Activated naive CD4-positive, alpha-beta T cell treated with anti-CD3 and anti-CD28 coated beads for 36 hours (primary cell): ENCODE measurements at regions not wholly inside any gene's neighbourhood (a gene's known extent, or its start where the extent isn't known, plus 50 kb on each side); places are given as distances from the start of the nearest gene placed in this dataset.

Source experiments
- CTCF ChIA-PET: fragments of 350-600 bp; sonication (Branson Sonifier 250); formaldehyde crosslinking; loops from one replicate; lab custom pipeline; 2021; ENCODE audit warnings: antibody characterized with exemption; lab: Charles Lee
- DNase-seq: peaks from one replicate; pipeline ENCODE4 v3.0.0-alpha.2; 2020
- H3K27ac Mint-ChIP-seq: one replicate; pipeline ENCODE4 v1.8.0; 2021; ENCODE audit warnings: mild to moderate bottlenecking, mixed read lengths
- H3K27me3 Mint-ChIP-seq: one replicate; pipeline ENCODE4 v1.8.0; 2021; ENCODE audit warnings: low read depth, mixed read lengths
- H3K36me3 Mint-ChIP-seq: one replicate; pipeline ENCODE4 v1.8.0; 2021; ENCODE audit warnings: low read depth, mixed read lengths
- H3K4me1 Mint-ChIP-seq: one replicate; pipeline ENCODE4 v1.8.0; 2021; ENCODE audit warnings: low read depth, mixed read lengths
- H3K4me3 Mint-ChIP-seq: one replicate; pipeline ENCODE4 v1.8.0; 2021; ENCODE audit warnings: mild to moderate bottlenecking, moderate library complexity, mixed read lengths
- H3K9me3 Mint-ChIP-seq: one replicate; pipeline ENCODE4 v1.8.0; 2021; ENCODE audit warnings: mixed read lengths
- intact Hi-C: fragments of 100-400 bp; cut with micrococcal nuclease; formaldehyde crosslinking; loops from one replicate; pipeline ENCODE4 v1.15.1; 2023

DNA sequence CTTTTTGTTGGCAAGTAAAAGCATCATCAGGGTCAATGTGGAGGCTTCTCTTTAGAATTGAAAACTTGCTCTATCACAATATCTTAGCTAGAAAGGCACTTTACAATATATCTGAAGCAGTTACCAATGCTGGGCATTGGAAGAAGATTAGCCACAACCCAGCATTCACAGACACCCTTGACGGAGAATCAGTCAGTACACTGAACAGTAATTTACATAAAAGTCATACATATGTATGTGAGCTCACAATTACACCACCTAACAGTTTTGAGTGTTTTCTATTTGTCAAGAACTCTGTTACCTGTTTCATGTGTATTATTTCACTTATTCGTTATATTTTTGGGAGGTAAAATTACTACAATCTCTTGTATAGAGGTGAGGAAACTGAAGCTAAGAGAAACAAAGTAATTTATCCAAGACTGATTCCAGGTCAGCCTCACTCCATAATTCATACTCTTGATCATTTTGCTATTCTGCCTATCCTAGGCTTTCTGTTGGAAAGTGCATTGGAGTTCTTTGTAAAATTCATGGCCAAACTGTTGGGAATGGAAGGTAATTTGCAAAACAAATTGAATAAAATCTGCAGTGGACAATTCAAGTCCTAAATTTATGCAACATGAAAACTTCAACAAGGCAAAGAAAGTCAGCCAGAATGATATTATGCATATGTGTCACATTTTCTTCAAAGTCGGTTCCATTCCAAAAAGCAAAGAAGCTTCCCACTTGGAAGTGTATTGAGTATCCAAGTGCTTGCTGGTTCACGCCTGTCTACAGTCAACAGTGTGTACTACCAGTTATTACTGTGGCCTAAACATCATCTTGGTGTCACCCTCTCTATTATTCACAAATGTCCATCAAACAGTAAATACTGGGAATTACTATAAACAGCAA, 223.7 kb upstream of the SEMA6D start:
- Mint-ChIP-seq H3K4me3 (no peak overlapping the region), H3K9me3 (no peaks in the 10 kb centered on the region), H3K4me1 (no peaks in the 10 kb centered on the region), H3K36me3 (no peaks in the 10 kb centered on the region), H3K27ac (no peak overlapping the region), H3K27me3 (no peaks in the 10 kb centered on the region)
- intact Hi-C loops = no loop called here
- no peak for DNase-seq
- CTCF ChIA-PET = no interaction called here

GRCh38 chr15:47496343-47497185, 220.7 kb upstream of the SEMA6D start:
- Mint-ChIP-seq H3K36me3 (no peaks in the 10 kb centered on the region), H3K4me3 (no peak overlapping the region), H3K27me3 (peaks cover 3% of the 10 kb centered on the region), H3K9me3 (peaks cover 1% of the 10 kb centered on the region), H3K4me1 (no peaks in the 10 kb centered on the region), H3K27ac (no peak overlapping the region)
- CTCF ChIA-PET = no interaction called here
- DNase-seq = no peak
- intact Hi-C loops = no loop called here

- no peaks in the 10 kb centered on the region for H3K4me1 Mint-ChIP-seq
- H3K27ac Mint-ChIP-seq = no peak overlapping the region
- peaks cover 1% of the 10 kb centered on the region for H3K9me3 Mint-ChIP-seq
- H3K27me3 Mint-ChIP-seq = peaks cover 6% of the 10 kb centered on the region
- intact Hi-C loops = no loop called here
- no peak for DNase-seq
- H3K36me3 Mint-ChIP-seq = no peaks in the 10 kb centered on the region
- CTCF ChIA-PET = no interaction called here
- H3K4me3 Mint-ChIP-seq = no peak overlapping the region
Measured at GRCh38 chr15:47500842-47501241, 216.5 kb upstream of the SEMA6D start.

DNA sequence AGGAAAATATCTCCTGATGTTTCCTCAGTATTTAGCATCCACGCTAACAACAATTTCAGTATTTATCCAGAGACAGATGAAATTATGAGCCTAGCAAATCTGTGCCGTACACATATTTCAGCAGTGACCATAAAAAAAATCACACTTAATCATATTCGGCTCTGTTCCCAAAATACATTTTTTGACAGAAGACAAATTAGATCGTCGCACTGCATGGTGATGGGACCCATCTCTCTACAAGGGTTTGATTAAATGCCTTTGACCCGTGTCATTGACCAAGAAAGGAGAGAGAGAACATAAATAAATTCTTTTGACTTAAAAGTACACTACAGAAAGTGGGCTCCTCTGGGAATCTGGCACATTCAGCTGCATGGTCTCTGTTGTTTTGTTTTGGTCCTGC, 215.3 kb upstream of the SEMA6D start:
- CTCF ChIA-PET = no interaction called here
- intact Hi-C loops = no loop called here
- DNase-seq = no peak
- Mint-ChIP-seq H3K9me3 (peaks cover 1% of the 10 kb centered on the region), H3K36me3 (no peaks in the 10 kb centered on the region), H3K4me3 (no peak overlapping the region), H3K27ac (no peak overlapping the region), H3K27me3 (peaks cover 6% of the 10 kb centered on the region), H3K4me1 (no peaks in the 10 kb centered on the region)

GRCh38 chr15:47503876-47504275, 213.4 kb upstream of the SEMA6D start:
- DNase-seq = no peak
- Mint-ChIP-seq H3K27me3 (peaks cover 6% of the 10 kb centered on the region), H3K9me3 (peaks cover 1% of the 10 kb centered on the region), H3K4me1 (no peaks in the 10 kb centered on the region), H3K27ac (no peak overlapping the region), H3K4me3 (no peak overlapping the region), H3K36me3 (no peaks in the 10 kb centered on the region)
- CTCF ChIA-PET = no interaction called here
- intact Hi-C loops = no loop called here

- DNase-seq = no peak
- H3K27ac Mint-ChIP-seq = no peak overlapping the region
- no peak overlapping the region for H3K4me3 Mint-ChIP-seq
- no peaks in the 10 kb centered on the region for H3K4me1 Mint-ChIP-seq
- intact Hi-C loops = no loop called here
- CTCF ChIA-PET = no interaction called here
- H3K9me3 Mint-ChIP-seq = no peaks in the 10 kb centered on the region
- no peaks in the 10 kb centered on the region for H3K36me3 Mint-ChIP-seq
- peaks cover 6% of the 10 kb centered on the region for H3K27me3 Mint-ChIP-seq
Measured at GRCh38 chr15:47504624-47505256, 212.6 kb upstream of the SEMA6D start.

GRCh38 chr15:47505712-47506328, 211.5 kb upstream of the SEMA6D start:
- H3K9me3 Mint-ChIP-seq = no peaks in the 10 kb centered on the region
- no peak overlapping the region for H3K4me3 Mint-ChIP-seq
- H3K27me3 Mint-ChIP-seq = peaks cover 2% of the 10 kb centered on the region
- no peak overlapping the region for H3K27ac Mint-ChIP-seq
- no peaks in the 10 kb centered on the region for H3K4me1 Mint-ChIP-seq
- intact Hi-C loops = no loop called here
- no peaks in the 10 kb centered on the region for H3K36me3 Mint-ChIP-seq
- CTCF ChIA-PET = no interaction called here
- no peak for DNase-seq

GRCh38 chr15:47506329-47507100, 210.8 kb upstream of the SEMA6D start:
- no peaks in the 10 kb centered on the region for H3K4me1 Mint-ChIP-seq
- no peak overlapping the region for H3K27ac Mint-ChIP-seq
- H3K27me3 Mint-ChIP-seq = peaks cover 2% of the 10 kb centered on the region
- DNase-seq = no peak
- CTCF ChIA-PET = no interaction called here
- H3K9me3 Mint-ChIP-seq = no peaks in the 10 kb centered on the region
- H3K4me3 Mint-ChIP-seq = no peak overlapping the region
- intact Hi-C loops = no loop called here
- H3K36me3 Mint-ChIP-seq = no peaks in the 10 kb centered on the region

- no peak overlapping the region for H3K4me3 Mint-ChIP-seq
- intact Hi-C loops = no loop called here
- no peak overlapping the region for H3K27ac Mint-ChIP-seq
- H3K36me3 Mint-ChIP-seq = no peaks in the 10 kb centered on the region
- DNase-seq = no peak
- no peaks in the 10 kb centered on the region for H3K4me1 Mint-ChIP-seq
- CTCF ChIA-PET = no interaction called here
- peaks cover under 1% of the 10 kb centered on the region for H3K27me3 Mint-ChIP-seq
- no peaks in the 10 kb centered on the region for H3K9me3 Mint-ChIP-seq
Measured at GRCh38 chr15:47507221-47507985, 209.9 kb upstream of the SEMA6D start.

DNA sequence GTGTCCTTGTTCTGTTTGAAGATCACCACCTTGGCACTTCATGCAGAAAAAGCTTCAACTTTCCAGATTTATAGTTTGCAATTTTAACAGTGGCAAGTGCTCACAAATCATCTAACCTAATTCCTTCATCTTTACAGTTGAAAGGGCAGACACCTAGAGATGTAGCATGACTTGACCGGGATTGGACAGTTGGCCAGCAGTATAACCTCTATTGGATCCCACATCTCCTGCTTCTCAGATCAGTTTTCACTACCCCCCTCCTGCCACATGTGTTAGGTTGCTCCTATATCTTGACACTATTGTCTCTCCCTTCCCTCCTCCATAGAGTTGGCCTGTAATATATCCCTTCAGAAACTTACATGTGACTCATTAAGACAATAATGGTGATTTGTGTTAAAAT, 206.0 kb upstream of the SEMA6D start:
- Mint-ChIP-seq H3K27me3 (no peaks in the 10 kb centered on the region), H3K4me3 (no peak overlapping the region), H3K27ac (no peak overlapping the region), H3K4me1 (no peaks in the 10 kb centered on the region), H3K36me3 (no peaks in the 10 kb centered on the region), H3K9me3 (no peaks in the 10 kb centered on the region)
- CTCF ChIA-PET = no interaction called here
- no peak for DNase-seq
- intact Hi-C loops = no loop called here

- no peaks in the 10 kb centered on the region for H3K36me3 Mint-ChIP-seq
- DNase-seq = no peak
- CTCF ChIA-PET = no interaction called here
- H3K27ac Mint-ChIP-seq = no peak overlapping the region
- no peaks in the 10 kb centered on the region for H3K27me3 Mint-ChIP-seq
- no peaks in the 10 kb centered on the region for H3K9me3 Mint-ChIP-seq
- intact Hi-C loops = no loop called here
- no peaks in the 10 kb centered on the region for H3K4me1 Mint-ChIP-seq
- H3K4me3 Mint-ChIP-seq = no peak overlapping the region
Measured at GRCh38 chr15:47513471-47513870, 203.8 kb upstream of the SEMA6D start.
